ENCODE measurements at regions not wholly inside any gene's neighbourhood (a gene's known extent, or its start where the extent isn't known, plus 50 kb on each side); places are given as distances from the start of the nearest gene placed in this dataset.

DNA sequence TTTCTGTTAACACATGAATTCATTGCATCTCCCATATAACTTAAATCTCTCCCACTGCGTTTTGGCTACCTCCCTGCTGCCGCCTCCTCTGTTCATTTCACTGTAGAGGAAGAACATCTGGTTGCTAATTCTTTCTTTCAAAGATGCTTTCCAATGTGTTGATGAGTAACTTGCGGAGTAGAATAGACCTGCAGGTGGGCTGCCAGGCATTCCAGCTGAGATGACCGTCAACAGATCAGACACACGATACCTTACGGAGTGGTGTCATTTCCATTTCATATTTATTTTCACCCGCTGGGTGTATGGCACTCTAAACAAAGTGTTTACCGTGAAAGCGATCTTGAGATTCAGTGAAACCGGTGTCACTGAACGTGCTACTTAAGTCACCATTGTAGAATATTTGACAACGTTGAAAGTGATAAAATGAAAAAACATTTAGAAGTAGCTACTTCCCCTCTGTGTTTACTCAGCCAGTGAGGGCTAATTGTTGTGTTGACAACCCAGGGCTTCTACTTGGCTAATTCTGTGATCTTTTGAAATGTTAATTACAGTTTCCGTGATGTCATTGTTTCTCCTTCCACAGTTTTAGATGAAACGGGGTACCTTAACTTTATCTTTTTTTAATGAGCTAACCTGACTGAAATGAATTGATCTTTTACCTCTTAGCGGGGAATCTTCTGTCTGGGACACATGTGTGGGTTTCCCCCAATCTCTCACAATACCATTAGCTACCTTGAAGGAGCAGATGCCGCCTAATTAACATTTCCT is 228.5 kb upstream of the ARGLU1 start:
- no peak for TF ChIP-seq EZH2 (IDR thresholded peaks at IDR 0.05; ENCODE audit: low read depth)
- TF ChIP-seq, protein P1, sequence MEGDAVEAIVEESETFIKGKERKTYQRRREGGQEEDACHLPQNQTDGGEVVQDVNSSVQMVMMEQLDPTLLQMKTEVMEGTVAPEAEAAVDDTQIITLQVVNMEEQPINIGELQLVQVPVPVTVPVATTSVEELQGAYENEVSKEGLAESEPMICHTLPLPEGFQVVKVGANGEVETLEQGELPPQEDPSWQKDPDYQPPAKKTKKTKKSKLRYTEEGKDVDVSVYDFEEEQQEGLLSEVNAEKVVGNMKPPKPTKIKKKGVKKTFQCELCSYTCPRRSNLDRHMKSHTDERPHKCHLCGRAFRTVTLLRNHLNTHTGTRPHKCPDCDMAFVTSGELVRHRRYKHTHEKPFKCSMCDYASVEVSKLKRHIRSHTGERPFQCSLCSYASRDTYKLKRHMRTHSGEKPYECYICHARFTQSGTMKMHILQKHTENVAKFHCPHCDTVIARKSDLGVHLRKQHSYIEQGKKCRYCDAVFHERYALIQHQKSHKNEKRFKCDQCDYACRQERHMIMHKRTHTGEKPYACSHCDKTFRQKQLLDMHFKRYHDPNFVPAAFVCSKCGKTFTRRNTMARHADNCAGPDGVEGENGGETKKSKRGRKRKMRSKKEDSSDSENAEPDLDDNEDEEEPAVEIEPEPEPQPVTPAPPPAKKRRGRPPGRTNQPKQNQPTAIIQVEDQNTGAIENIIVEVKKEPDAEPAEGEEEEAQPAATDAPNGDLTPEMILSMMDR (conservative IDR thresholded peaks at IDR 0.05): no peak
